Lung microvascular endothelial cell (primary cell): ENCODE measurements at regions not wholly inside any gene's neighbourhood (a gene's known extent, or its start where the extent isn't known, plus 50 kb on each side); places are given as distances from the start of the nearest gene placed in this dataset.
A peak's percentile ranks its signal among the peaks of the same experiment; 100 is the strongest.
"Not testable (repeated sequence)": the region's sequence is repeated elsewhere in the genome, so short reads cannot be mapped to it uniquely, and the experiment has no call there.

ENCODE experiments used
- DNase-seq, 2 donors: peaks; one replicate each; pipeline versions ENCODE4 v3.0.0 to v3.0.0-alpha.2; 2010; ENCODE audit warnings: low read depth in 2 of 2

GRCh38 chr5:114822863-114823262 is 346.8 kb downstream of the TRIM36 start:
- no peak for DNase-seq

- no peak for DNase-seq
Observed at GRCh38 chr5:114822436-114822835, 347.3 kb downstream of the TRIM36 start.

- DNase-seq: no peak
Observed at GRCh38 chr5:114790403-114790792, 379.3 kb downstream of the TRIM36 start.

- peak; percentile 24 to 53 for DNase-seq
Observed at GRCh38 chr5:114789773-114790402, 379.8 kb downstream of the TRIM36 start.

- DNase-seq: no peak
Observed at GRCh38 chr5:114782869-114783268, 386.8 kb downstream of the TRIM36 start.

GRCh38 chr5:114782177-114782576 is 387.5 kb downstream of the TRIM36 start:
- no peak for DNase-seq

GRCh38 chr5:114780290-114780689 is 389.4 kb downstream of the TRIM36 start:
- no peak for DNase-seq

- peak in 1 of 2 donors; percentile 4 for DNase-seq
Observed at GRCh38 chr5:114744406-114744805, 382.5 kb downstream of the KCNN2 start.

- no peak for DNase-seq
Observed at GRCh38 chr5:114734238-114734637, 372.4 kb downstream of the KCNN2 start.

GRCh38 chr5:114729986-114730385 is 368.1 kb downstream of the KCNN2 start:
- no peak for DNase-seq

- DNase-seq: no peak
Observed at GRCh38 chr5:114727358-114727757, 365.5 kb downstream of the KCNN2 start.

- no peak for DNase-seq
Observed at GRCh38 chr5:114726131-114726530, 364.3 kb downstream of the KCNN2 start.

GRCh38 chr5:114719268-114719667 is 357.4 kb downstream of the KCNN2 start:
- DNase-seq: no peak

- DNase-seq: no peak
Observed at GRCh38 chr5:114716955-114717354, 355.1 kb downstream of the KCNN2 start.

- not testable (repeated sequence) for DNase-seq
Observed at GRCh38 chr5:114704225-114704893, 342.5 kb downstream of the KCNN2 start.

GRCh38 chr5:114702731-114703130 is 340.9 kb downstream of the KCNN2 start:
- no peak for DNase-seq

- no peak for DNase-seq
Observed at GRCh38 chr5:114702136-114702535, 340.3 kb downstream of the KCNN2 start.

- DNase-seq: no peak
Observed at GRCh38 chr5:114700823-114701222, 339.0 kb downstream of the KCNN2 start.

- DNase-seq: no peak
Observed at GRCh38 chr5:114695292-114695904, 333.5 kb downstream of the KCNN2 start.

GRCh38 chr5:114686356-114686755 is 324.5 kb downstream of the KCNN2 start:
- no peak for DNase-seq

- no peak for DNase-seq
Observed at GRCh38 chr5:114678778-114679177, 316.9 kb downstream of the KCNN2 start.

- no peak for DNase-seq
Observed at GRCh38 chr5:114665551-114665950, 303.7 kb downstream of the KCNN2 start.

- no peak for DNase-seq
Observed at GRCh38 chr5:114660791-114661190, 298.9 kb downstream of the KCNN2 start.
